AG04449 (cell line): ENCODE measurements at regions not wholly inside any gene's neighbourhood (a gene's known extent, or its start where the extent isn't known, plus 50 kb on each side); places are given as distances from the start of the nearest gene placed in this dataset.

Experiments
- CTCF ChIA-PET: fragments of 350-600 bp; formaldehyde crosslinking; extraction: SDS; loops from one replicate; lab custom pipeline; 2021; ENCODE audit warnings: antibody characterized with exemption; lab: Yijun Ruan, JAX
- POLR2A ChIA-PET: fragments of 400-600, 350-600 bp; formaldehyde crosslinking; extraction: SDS; loops from one replicate; lab custom pipeline; 2020; ENCODE audit warnings: antibody characterized with exemption, inconsistent platforms; lab: Yijun Ruan, JAX
- DNase-seq: peaks from one replicate; pipeline ENCODE4 v3.0.0-alpha.2; 2010; ENCODE audit warnings: low read depth, low spot score
- H3K4me3 ChIP-seq: 2 replicates; pipeline ENCODE4 v1.5.1; 2011; ENCODE audit warnings: low read depth, mild to moderate bottlenecking, control low read depth, low read length
- CTCF ChIP-seq: IDR thresholded peaks from one replicate; pipeline ENCODE4 v1.5.1; 2011; ENCODE audit warnings: mild to moderate bottlenecking, moderate library complexity, low read length, control low read depth, inconsistent platforms; ENCODE audit not compliant: insufficient read depth; ENCODE audit errors: missing control alignments

- CTCF ChIA-PET, result no interaction called here
- POLR2A ChIA-PET, result no interaction called here
- TF ChIP-seq CTCF, result no peak
- no peak for DNase-seq
- no peak overlapping the region for H3K4me3 ChIP-seq
Measured at GRCh38 chr10:9596368-9596920, 1421.2 kb upstream of the CELF2 start.

- H3K4me3 ChIP-seq, result no peak overlapping the region
- POLR2A ChIA-PET, result no interaction called here
- CTCF ChIA-PET, result no interaction called here
- no peak for DNase-seq
- no peak for TF ChIP-seq CTCF
Measured at GRCh38 chr10:9602998-9603397, 1414.7 kb upstream of the CELF2 start.

- no peak overlapping the region for H3K4me3 ChIP-seq
- no peak for TF ChIP-seq CTCF
- no peak for DNase-seq
- ChIA-PET POLR2A (no interaction called here), CTCF (interaction anchor here (1.4 kb wide), 1 partner anchor 1074 kb away, joined by 3 read pairs; no protein-coding TSS in a partner anchor)
Measured at GRCh38 chr10:9603972-9604371, 1413.7 kb upstream of the CELF2 start.

GRCh38 chr10:9605231-9605630 lies 1412.4 kb upstream of the CELF2 start:
- POLR2A ChIA-PET, result no interaction called here
- CTCF ChIA-PET, result no interaction called here
- no peak for DNase-seq
- TF ChIP-seq CTCF, result no peak
- H3K4me3 ChIP-seq, result no peak overlapping the region

- ChIA-PET POLR2A (interaction anchor here (0.9 kb wide), 1 partner anchor 1663 kb away, joined by 6 read pairs; no protein-coding TSS in a partner anchor), CTCF (interaction anchor here (0.6 to 4.5 kb wide), 11 partner anchors 13 to 1864 kb away, joined by 3 to 37 read pairs (median 3); no protein-coding TSS in a partner anchor)
- TF ChIP-seq CTCF, result no peak
- no peak overlapping the region for H3K4me3 ChIP-seq
- DNase-seq, result no peak
Measured at GRCh38 chr10:9608602-9609001, 1409.1 kb upstream of the CELF2 start.

GRCh38 chr10:9613338-9614075 lies 1404.2 kb upstream of the CELF2 start:
- DNase-seq, result no peak
- H3K4me3 ChIP-seq, result no peak overlapping the region
- CTCF ChIA-PET, result no interaction called here
- POLR2A ChIA-PET, result no interaction called here
- TF ChIP-seq CTCF, result no peak
